ENCODE measurements at regions not wholly inside any gene's neighbourhood (a gene's known extent, or its start where the extent isn't known, plus 50 kb on each side); places are given as distances from the start of the nearest gene placed in this dataset.

DNA sequence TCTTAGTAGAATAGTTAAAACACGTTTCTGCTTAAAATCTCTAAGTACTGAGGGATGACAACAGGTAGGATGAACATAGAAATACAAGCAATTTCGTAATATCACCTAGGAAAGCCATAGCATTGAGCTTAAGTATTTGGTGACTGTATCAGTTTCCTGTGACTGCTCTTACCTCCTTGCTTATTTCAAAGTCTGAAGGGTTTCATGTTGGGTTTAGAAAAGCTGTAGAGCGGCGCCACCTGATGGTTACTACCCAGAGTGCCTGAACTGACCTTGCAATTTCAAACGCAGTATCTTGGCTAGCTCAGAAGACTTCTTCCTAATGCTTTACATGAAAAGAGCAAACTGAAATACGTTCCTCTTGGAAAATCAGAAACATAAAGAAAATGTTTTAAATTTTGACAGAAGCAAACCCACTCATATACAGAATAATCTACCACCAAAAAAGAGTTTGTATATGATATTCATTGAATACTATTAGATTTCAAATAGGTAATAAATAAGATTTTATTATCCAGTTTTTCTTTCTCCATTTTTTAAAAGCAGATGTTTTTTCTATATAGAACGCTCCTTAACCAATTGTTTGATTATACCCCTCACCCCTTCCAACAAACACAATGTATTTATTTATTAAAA, 82.3 kb upstream of the RIPOR2 start:
- TF ChIP-seq, protein P1, sequence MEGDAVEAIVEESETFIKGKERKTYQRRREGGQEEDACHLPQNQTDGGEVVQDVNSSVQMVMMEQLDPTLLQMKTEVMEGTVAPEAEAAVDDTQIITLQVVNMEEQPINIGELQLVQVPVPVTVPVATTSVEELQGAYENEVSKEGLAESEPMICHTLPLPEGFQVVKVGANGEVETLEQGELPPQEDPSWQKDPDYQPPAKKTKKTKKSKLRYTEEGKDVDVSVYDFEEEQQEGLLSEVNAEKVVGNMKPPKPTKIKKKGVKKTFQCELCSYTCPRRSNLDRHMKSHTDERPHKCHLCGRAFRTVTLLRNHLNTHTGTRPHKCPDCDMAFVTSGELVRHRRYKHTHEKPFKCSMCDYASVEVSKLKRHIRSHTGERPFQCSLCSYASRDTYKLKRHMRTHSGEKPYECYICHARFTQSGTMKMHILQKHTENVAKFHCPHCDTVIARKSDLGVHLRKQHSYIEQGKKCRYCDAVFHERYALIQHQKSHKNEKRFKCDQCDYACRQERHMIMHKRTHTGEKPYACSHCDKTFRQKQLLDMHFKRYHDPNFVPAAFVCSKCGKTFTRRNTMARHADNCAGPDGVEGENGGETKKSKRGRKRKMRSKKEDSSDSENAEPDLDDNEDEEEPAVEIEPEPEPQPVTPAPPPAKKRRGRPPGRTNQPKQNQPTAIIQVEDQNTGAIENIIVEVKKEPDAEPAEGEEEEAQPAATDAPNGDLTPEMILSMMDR (IDR thresholded peaks at IDR 0.05) = peak in 2 of 3 donors; percentile 22 to 40
- no peak for TF ChIP-seq POLR2AphosphoS5 (IDR thresholded peaks at IDR 0.05)
- TF ChIP-seq POLR2A (IDR thresholded peaks at IDR 0.05) = no peak
